Ectodermal cell (in vitro differentiated cells): ENCODE measurements at regions not wholly inside any gene's neighbourhood (a gene's known extent, or its start where the extent isn't known, plus 50 kb on each side); places are given as distances from the start of the nearest gene placed in this dataset.

Experiments used
- H3K27ac ChIP-seq: 2 replicates; pipeline ENCODE4 v1.7.0; 2013; ENCODE audit warnings: mild to moderate bottlenecking, low read depth, low read length; ENCODE audit not compliant: insufficient read depth, poor library complexity, severe bottlenecking
- H3K27me3 ChIP-seq: 2 replicates; pipeline ENCODE4 v1.7.0; 2013; ENCODE audit warnings: mild to moderate bottlenecking, low read length; ENCODE audit not compliant: insufficient read depth, control insufficient read depth, poor library complexity, severe bottlenecking
- H3K36me3 ChIP-seq: one replicate; pipeline ENCODE4 v1.7.0; 2013; ENCODE audit warnings: low read length; ENCODE audit not compliant: control insufficient read depth, insufficient read depth
- H3K4me1 ChIP-seq: one replicate; pipeline ENCODE4 v1.7.0; 2013; ENCODE audit warnings: low read length; ENCODE audit not compliant: control insufficient read depth, insufficient read depth
- H3K4me3 ChIP-seq: 2 replicates; pipeline ENCODE4 v1.7.0; 2013; ENCODE audit warnings: low read depth, low read length, control low read depth; ENCODE audit not compliant: insufficient read depth
- H3K9me3 ChIP-seq: 2 replicates; pipeline ENCODE4 v1.7.0; 2013; ENCODE audit warnings: mild to moderate bottlenecking, low read length, moderate library complexity; ENCODE audit not compliant: control insufficient read depth
- WGBS, 2 experiments: methylation state at CpG; one replicate each; pipeline ENCODE4 v1.1.7; 2013; ENCODE audit warnings: missing lambda C conversion rate in 2 of 2; 5-methylcytosine and 5-hydroxymethylcytosine counted together

DNA sequence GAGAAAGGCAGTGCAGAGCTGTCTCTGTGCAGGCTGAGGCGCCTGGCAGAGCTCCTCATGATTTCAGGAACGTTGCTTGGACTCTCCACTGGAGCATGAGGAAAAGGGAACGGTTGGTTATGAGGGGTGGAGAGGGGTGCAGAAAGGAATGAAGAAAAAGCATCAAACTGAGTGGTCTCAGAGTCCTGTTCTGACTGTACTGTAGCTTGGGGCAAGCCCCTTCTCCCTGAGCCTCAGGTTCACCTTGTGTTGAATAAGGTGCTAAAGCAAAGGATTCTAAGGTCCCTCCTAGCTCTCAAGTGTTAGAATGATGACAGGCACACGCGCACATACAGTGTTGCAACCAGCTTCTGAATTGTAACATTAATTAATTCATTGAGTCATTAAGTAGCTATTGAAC lies 125.2 kb upstream of the PARP11 start:
- 93 to 95% methylated on average over 5 of the region's 5 CpGs for WGBS, 2 experiments
- Histone ChIP-seq H3K27ac (no peak overlapping the region), H3K4me1 (no peaks in the 10 kb centered on the region), H3K9me3 (no peaks in the 10 kb centered on the region), H3K4me3 (no peak overlapping the region), H3K27me3 (no peaks in the 10 kb centered on the region), H3K36me3 (no peaks in the 10 kb centered on the region)

GRCh38 chr12:3996322-3996721 lies 123.1 kb upstream of the PARP11 start:
- no peak overlapping the region for H3K27ac ChIP-seq
- no peaks in the 10 kb centered on the region for H3K9me3 ChIP-seq
- H3K4me1 ChIP-seq: no peaks in the 10 kb centered on the region
- no peak overlapping the region for H3K4me3 ChIP-seq
- H3K27me3 ChIP-seq: peaks cover 5% of the 10 kb centered on the region
- H3K36me3 ChIP-seq: no peaks in the 10 kb centered on the region
- 79 to 84% methylated on average over 5 of the region's 5 CpGs for WGBS, 2 experiments

- no peaks in the 10 kb centered on the region for H3K9me3 ChIP-seq
- WGBS, 2 experiments: 92 to 95% methylated on average over 2 of the region's 2 CpGs
Measured at GRCh38 chr12:3995306-3995705, 122.1 kb upstream of the PARP11 start.

DNA sequence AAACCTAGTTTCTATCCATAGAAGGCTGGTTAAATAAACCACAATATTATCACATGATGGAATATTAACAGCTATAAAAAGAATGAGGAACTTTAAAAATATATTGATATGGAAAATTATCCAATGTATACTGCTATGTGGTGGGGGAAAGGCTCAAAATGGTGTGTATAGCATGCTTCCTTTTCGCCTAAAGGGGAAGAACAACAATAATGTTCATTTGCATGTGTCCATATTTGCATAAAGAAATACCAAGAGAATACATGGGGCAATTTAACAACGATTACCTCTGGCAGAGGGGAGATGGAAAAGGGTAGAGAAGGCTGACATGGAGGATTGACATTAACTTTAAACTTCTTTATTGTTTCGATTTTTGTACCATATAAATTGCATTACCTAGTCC lies 121.3 kb upstream of the PARP11 start:
- Histone ChIP-seq H3K9me3 (no peaks in the 10 kb centered on the region), H3K4me3 (no peak overlapping the region), H3K27ac (no peak overlapping the region), H3K27me3 (peaks cover 5% of the 10 kb centered on the region), H3K4me1 (peaks cover 10% of the 10 kb centered on the region), H3K36me3 (no peaks in the 10 kb centered on the region)
- whole genome bisulfite sequencing, 2 experiments: 86 to 100% methylated on average over 2 to 3 of the region's 3 CpGs

More at GRCh38 chr12:3995306-3995705, 122.1 kb upstream of the PARP11 start:
- Histone ChIP-seq H3K27ac (no peak overlapping the region), H3K27me3 (peaks cover 5% of the 10 kb centered on the region), H3K4me3 (no peak overlapping the region), H3K36me3 (no peaks in the 10 kb centered on the region), H3K4me1 (peaks cover 2% of the 10 kb centered on the region)

GRCh38 chr12:3992945-3993344 lies 119.7 kb upstream of the PARP11 start:
- H3K9me3 ChIP-seq: no peaks in the 10 kb centered on the region
- WGBS, 2 experiments: 81 to 84% methylated on average over 4 of the region's 4 CpGs
- H3K27ac ChIP-seq: no peak overlapping the region
- H3K36me3 ChIP-seq: no peaks in the 10 kb centered on the region
- H3K4me3 ChIP-seq: no peak overlapping the region
- peaks cover 5% of the 10 kb centered on the region for H3K27me3 ChIP-seq
- H3K4me1 ChIP-seq: peaks cover 12% of the 10 kb centered on the region

GRCh38 chr12:3991798-3992580 lies 118.8 kb upstream of the PARP11 start:
- WGBS, 2 experiments: 91 to 93% methylated on average over 11 of the region's 11 CpGs
- no peaks in the 10 kb centered on the region for H3K36me3 ChIP-seq
- no peak overlapping the region for H3K4me3 ChIP-seq
- H3K27me3 ChIP-seq: peaks cover 5% of the 10 kb centered on the region
- no peaks in the 10 kb centered on the region for H3K9me3 ChIP-seq
- H3K27ac ChIP-seq: no peak overlapping the region
- peaks cover 12% of the 10 kb centered on the region for H3K4me1 ChIP-seq

- Histone ChIP-seq H3K4me3 (no peak overlapping the region), H3K4me1 (peaks cover 12% of the 10 kb centered on the region), H3K27me3 (peaks cover 5% of the 10 kb centered on the region), H3K27ac (no peak overlapping the region), H3K9me3 (no peaks in the 10 kb centered on the region), H3K36me3 (no peaks in the 10 kb centered on the region)
- 75 to 82% methylated on average over 26 of the region's 26 CpGs for WGBS, 2 experiments
Measured at GRCh38 chr12:3990501-3991280, 117.5 kb upstream of the PARP11 start.

GRCh38 chr12:3989218-3989550 lies 116.0 kb upstream of the PARP11 start:
- H3K27me3 ChIP-seq: peaks cover 5% of the 10 kb centered on the region

DNA sequence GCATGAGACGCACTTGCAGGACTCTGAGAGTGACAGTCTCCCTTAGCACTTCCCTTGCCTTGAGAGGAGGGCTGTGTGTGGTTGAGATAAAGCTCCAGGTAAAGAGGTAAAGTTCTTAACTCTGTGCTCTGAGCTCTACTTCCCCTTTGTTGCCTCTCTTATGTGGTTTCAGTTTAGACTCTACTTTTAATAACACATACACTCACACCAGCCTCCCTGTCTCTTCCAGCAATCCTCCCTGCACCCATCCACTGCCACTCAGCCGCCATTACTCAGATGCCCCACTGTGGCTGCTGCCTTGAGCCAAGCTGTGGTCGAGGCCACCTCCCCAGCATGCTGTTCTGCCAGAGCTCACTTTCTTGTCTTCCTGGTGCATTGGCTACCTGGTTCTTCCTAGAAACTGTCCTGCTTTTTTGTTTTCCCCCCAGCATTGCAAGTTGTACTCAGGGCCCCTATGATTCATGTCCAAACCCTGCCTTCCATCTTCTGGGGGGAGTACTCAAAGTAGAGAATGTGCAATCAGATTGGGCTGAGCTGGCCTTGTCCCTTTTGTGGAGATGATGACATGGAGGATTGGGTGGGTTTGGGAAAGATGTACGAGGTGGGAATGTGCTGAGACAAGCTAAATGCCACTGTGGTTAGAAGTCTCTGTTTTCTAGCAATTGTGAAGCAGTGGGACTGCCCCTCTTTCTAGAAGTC lies 115.5 kb upstream of the PARP11 start:
- peaks cover 12% of the 10 kb centered on the region for H3K4me1 ChIP-seq
- no peaks in the 10 kb centered on the region for H3K36me3 ChIP-seq
- no peak overlapping the region for H3K4me3 ChIP-seq
- H3K27ac ChIP-seq: no peak overlapping the region
- no peaks in the 10 kb centered on the region for H3K9me3 ChIP-seq
- 85 to 86% methylated on average over 4 of the region's 4 CpGs for WGBS, 2 experiments
- peaks cover 5% of the 10 kb centered on the region for H3K27me3 ChIP-seq

More at GRCh38 chr12:3989218-3989550, 116.0 kb upstream of the PARP11 start:
- no peak overlapping the region for H3K4me3 ChIP-seq
- peaks cover 12% of the 10 kb centered on the region for H3K4me1 ChIP-seq
- WGBS, 2 experiments: 94 to 95% methylated on average over 2 of the region's 2 CpGs
- no peaks in the 10 kb centered on the region for H3K9me3 ChIP-seq
- H3K36me3 ChIP-seq: no peaks in the 10 kb centered on the region
- no peak overlapping the region for H3K27ac ChIP-seq

GRCh38 chr12:3987571-3987970 lies 114.4 kb upstream of the PARP11 start:
- H3K4me1 ChIP-seq: peaks cover 12% of the 10 kb centered on the region
- H3K27me3 ChIP-seq: no peaks in the 10 kb centered on the region
- H3K9me3 ChIP-seq: no peaks in the 10 kb centered on the region
- no peak overlapping the region for H3K27ac ChIP-seq
- no peak overlapping the region for H3K4me3 ChIP-seq
- WGBS, 2 experiments: 93% methylated on average over 3 to 4 of the region's 4 CpGs
- no peaks in the 10 kb centered on the region for H3K36me3 ChIP-seq
